ENCODE measurements at regions not wholly inside any gene's neighbourhood (a gene's known extent, or its start where the extent isn't known, plus 50 kb on each side); places are given as distances from the start of the nearest gene placed in this dataset.

DNA sequence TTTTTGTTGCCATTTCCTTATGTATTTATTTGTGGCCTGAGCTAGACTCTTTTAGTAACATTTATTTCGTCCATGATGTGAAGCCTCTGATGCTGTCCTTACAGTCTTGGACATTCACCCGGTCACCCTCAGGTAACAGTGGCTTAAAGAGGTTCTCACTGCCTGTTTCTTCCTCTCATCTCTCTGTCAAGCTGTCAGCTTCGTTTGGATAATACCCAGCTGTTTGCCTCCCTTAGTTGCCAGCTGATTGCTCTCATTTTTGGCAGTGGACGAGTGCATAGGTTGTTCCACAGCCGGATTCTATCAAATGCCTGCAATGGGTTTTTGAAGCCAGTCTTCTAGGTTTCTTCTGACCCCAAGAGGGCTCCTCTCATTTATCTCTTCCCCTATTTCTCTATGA is 427.7 kb downstream of the MED10 start:
- TF ChIP-seq, protein P1, sequence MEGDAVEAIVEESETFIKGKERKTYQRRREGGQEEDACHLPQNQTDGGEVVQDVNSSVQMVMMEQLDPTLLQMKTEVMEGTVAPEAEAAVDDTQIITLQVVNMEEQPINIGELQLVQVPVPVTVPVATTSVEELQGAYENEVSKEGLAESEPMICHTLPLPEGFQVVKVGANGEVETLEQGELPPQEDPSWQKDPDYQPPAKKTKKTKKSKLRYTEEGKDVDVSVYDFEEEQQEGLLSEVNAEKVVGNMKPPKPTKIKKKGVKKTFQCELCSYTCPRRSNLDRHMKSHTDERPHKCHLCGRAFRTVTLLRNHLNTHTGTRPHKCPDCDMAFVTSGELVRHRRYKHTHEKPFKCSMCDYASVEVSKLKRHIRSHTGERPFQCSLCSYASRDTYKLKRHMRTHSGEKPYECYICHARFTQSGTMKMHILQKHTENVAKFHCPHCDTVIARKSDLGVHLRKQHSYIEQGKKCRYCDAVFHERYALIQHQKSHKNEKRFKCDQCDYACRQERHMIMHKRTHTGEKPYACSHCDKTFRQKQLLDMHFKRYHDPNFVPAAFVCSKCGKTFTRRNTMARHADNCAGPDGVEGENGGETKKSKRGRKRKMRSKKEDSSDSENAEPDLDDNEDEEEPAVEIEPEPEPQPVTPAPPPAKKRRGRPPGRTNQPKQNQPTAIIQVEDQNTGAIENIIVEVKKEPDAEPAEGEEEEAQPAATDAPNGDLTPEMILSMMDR (IDR thresholded peaks at IDR 0.05; ENCODE audit: borderline replicate concordance, extremely low read depth, low read length, poor library complexity, severe bottlenecking), result no peak
- TF ChIP-seq EZH2 (IDR thresholded peaks at IDR 0.05; ENCODE audit: borderline replicate concordance, low read depth, low read length, severe bottlenecking), result no peak
